IMR-90 (cell line): ENCODE measurements at regions not wholly inside any gene's neighbourhood (a gene's known extent, or its start where the extent isn't known, plus 50 kb on each side); places are given as distances from the start of the nearest gene placed in this dataset.

ENCODE experiments used
- CEBPB ChIP-seq: IDR thresholded peaks from 2 replicates; pipeline ENCODE4 v1.6.1; 2012; ENCODE audit warnings: low read depth, low read length, improper control_type of control experiment
- CTCF ChIP-seq: conservative IDR thresholded peaks from 2 replicates; pipeline ENCODE4 v1.5.1; 2012; ENCODE audit warnings: mild to moderate bottlenecking, low read depth, low read length, improper control_type of control experiment
- ELK1 ChIP-seq: fragments of 150-350 bp; IDR thresholded peaks from 2 replicates; pipeline ENCODE4 v1.6.1; 2016; ENCODE audit warnings: low read depth, mild to moderate bottlenecking, low read length, moderate library complexity, borderline replicate concordance
- FOS ChIP-seq: fragments of 150-350 bp; IDR thresholded peaks from 2 replicates; pipeline ENCODE4 v1.6.1; 2016; ENCODE audit warnings: low read depth, low read length
- MAFK ChIP-seq: IDR thresholded peaks from 2 replicates; pipeline ENCODE4 v1.6.1; 2012; ENCODE audit warnings: low read depth, low read length, improper control_type of control experiment
- RAD21 ChIP-seq: IDR thresholded peaks from 2 replicates; pipeline ENCODE4 v1.6.1; 2012; ENCODE audit warnings: low read length, improper control_type of control experiment
- USF2 ChIP-seq: fragments of 150-350 bp; IDR thresholded peaks from 2 replicates; pipeline ENCODE4 v1.6.1; 2017; ENCODE audit warnings: mild to moderate bottlenecking, antibody characterized with exemption, low read length, low read depth

GRCh38 chr7:32253299-32253698 is 183.1 kb upstream of the PDE1C start:
- TF ChIP-seq CTCF (no peak), USF2 (no peak), MAFK (no peak), CEBPB (no peak), ELK1 (no peak), FOS (no peak), RAD21 (no peak)
